ENCODE measurements at regions not wholly inside any gene's neighbourhood (a gene's known extent, or its start where the extent isn't known, plus 50 kb on each side); places are given as distances from the start of the nearest gene placed in this dataset.

GRCh38 chr6:8236956-8237355 is 134.6 kb upstream of the EEF1E1 start:
- POLR2A ChIA-PET (ENCODE audit: unreplicated experiment) = no interaction called here
- no peaks in the 10 kb centered on the region for H3K9me2 ChIP-seq (ENCODE audit: insufficient read depth)
- CTCF ChIA-PET = no interaction called here

GRCh38 chr6:8234321-8234720 is 132.0 kb upstream of the EEF1E1 start:
- Histone ChIP-seq H3K27ac (no peak overlapping the region), H3K79me2 (ENCODE audit: low read depth) (no peaks in the 10 kb centered on the region), H3K27me3 (ENCODE audit: insufficient read depth, low read depth) (no peaks in the 10 kb centered on the region), H3K4me3 (no peak overlapping the region), H3K4me2 (no peak overlapping the region), H3K36me3 (ENCODE audit: low read depth) (no peaks in the 10 kb centered on the region), H2AFZ (no peak overlapping the region), H3F3A (ENCODE audit: insufficient read depth, low read depth) (no peaks in the 10 kb centered on the region), H3K4me1 (replicated peaks; ENCODE audit: insufficient read depth) (no peaks in the 10 kb centered on the region), H4K20me1 (ENCODE audit: insufficient read depth) (no peaks in the 10 kb centered on the region), H3K9me2 (ENCODE audit: insufficient read depth) (no peaks in the 10 kb centered on the region), H3K9me3 (ENCODE audit: insufficient read depth, low read depth) (no peaks in the 10 kb centered on the region)
- intact Hi-C loops (cut with micrococcal nuclease; ENCODE audit: unreplicated experiment) = no loop called here
- ChIA-PET CTCF (no interaction called here), POLR2A (ENCODE audit: unreplicated experiment) (interaction anchor here (0.7 kb wide), 1 partner anchor 76 kb away, joined by 3 read pairs; no protein-coding TSS in a partner anchor)
- no TSS peak for BruUV-seq (replicated peaks)
- TF ChIP-seq CTCF (conservative IDR thresholded peaks at IDR 0.05) (no peak), EZH2 (IDR thresholded peaks at IDR 0.05; ENCODE audit: low read depth) (no peak)
- no peak for DNase-seq

More at GRCh38 chr6:8236956-8237355, 134.6 kb upstream of the EEF1E1 start:
- intact Hi-C loops (cut with micrococcal nuclease; ENCODE audit: unreplicated experiment) = no loop called here
- TF ChIP-seq CTCF (conservative IDR thresholded peaks at IDR 0.05) = no peak
- no peak for TF ChIP-seq EZH2 (IDR thresholded peaks at IDR 0.05; ENCODE audit: low read depth)
- Histone ChIP-seq H4K20me1 (ENCODE audit: insufficient read depth) (no peaks in the 10 kb centered on the region), H3K9me3 (ENCODE audit: insufficient read depth, low read depth) (no peaks in the 10 kb centered on the region), H3K27ac (no peak overlapping the region), H3K4me2 (no peak overlapping the region), H3K27me3 (ENCODE audit: insufficient read depth, low read depth) (0 out of 2 replicates have a peak, but pooled peaks cover 3% of the 10 kb centered on the region), H2AFZ (no peak overlapping the region), H3K79me2 (ENCODE audit: low read depth) (no peaks in the 10 kb centered on the region), H3K4me3 (no peak overlapping the region), H3K36me3 (ENCODE audit: low read depth) (no peaks in the 10 kb centered on the region), H3F3A (ENCODE audit: insufficient read depth, low read depth) (no peaks in the 10 kb centered on the region), H3K4me1 (replicated peaks; ENCODE audit: insufficient read depth) (no peaks in the 10 kb centered on the region)
- no peak for DNase-seq
- no TSS peak for BruUV-seq (replicated peaks)

- no peaks in the 10 kb centered on the region for H3K27me3 ChIP-seq (ENCODE audit: insufficient read depth, low read depth)
- H3K27ac ChIP-seq = no peak overlapping the region
- no peaks in the 10 kb centered on the region for H4K20me1 ChIP-seq (ENCODE audit: insufficient read depth)
- no peaks in the 10 kb centered on the region for H3K4me1 ChIP-seq (replicated peaks; ENCODE audit: insufficient read depth)
- POLR2A ChIA-PET (ENCODE audit: unreplicated experiment) = interaction anchor here (0.6 kb wide), 1 partner anchor 831 kb away, joined by 4 read pairs; no protein-coding TSS in a partner anchor
- CTCF ChIA-PET = no interaction called here
- no peaks in the 10 kb centered on the region for H3K9me2 ChIP-seq (ENCODE audit: insufficient read depth)
- BruUV-seq (replicated peaks) = no TSS peak
- no peaks in the 10 kb centered on the region for H3F3A ChIP-seq (ENCODE audit: insufficient read depth, low read depth)
- no peak overlapping the region for H3K4me2 ChIP-seq
- no peaks in the 10 kb centered on the region for H3K79me2 ChIP-seq (ENCODE audit: low read depth)
- intact Hi-C loops (cut with micrococcal nuclease; ENCODE audit: unreplicated experiment) = no loop called here
- no peaks in the 10 kb centered on the region for H3K9me3 ChIP-seq (ENCODE audit: insufficient read depth, low read depth)
- TF ChIP-seq CTCF (conservative IDR thresholded peaks at IDR 0.05) = no peak
- no peak for TF ChIP-seq EZH2 (IDR thresholded peaks at IDR 0.05; ENCODE audit: low read depth)
- H2AFZ ChIP-seq = no peak overlapping the region
- no peaks in the 10 kb centered on the region for H3K36me3 ChIP-seq (ENCODE audit: low read depth)
- H3K4me3 ChIP-seq = no peak overlapping the region
- DNase-seq = no peak
Observed at GRCh38 chr6:8231956-8232355, 129.6 kb upstream of the EEF1E1 start.
